H1 (cell line): ENCODE measurements at regions not wholly inside any gene's neighbourhood (a gene's known extent, or its start where the extent isn't known, plus 50 kb on each side); places are given as distances from the start of the nearest gene placed in this dataset.

ENCODE experiments used
- CTCF ChIA-PET: fragments of 300-600 bp; sonication (Branson Sonifier 250); formaldehyde crosslinking; loops from one replicate; lab custom pipeline; 2021; ENCODE audit not compliant: partially characterized antibody; lab: Charles Lee
- POLR2A ChIA-PET: fragments of 300-600 bp; sonication (Branson Sonifier 250); formaldehyde crosslinking; loops from one replicate; lab custom pipeline; 2021; ENCODE audit warnings: inconsistent platforms; ENCODE audit not compliant: partially characterized antibody; lab: Charles Lee
- DNase-seq, 2 experiments: peaks; one replicate each; pipeline versions ENCODE4 v3.0.0 to v3.0.0-alpha.2; 2010 to 2022; ENCODE audit warnings: low spot score in 2 of 2, low read depth in 1 of 2, mixed read lengths in 1 of 2
- FAIRE-seq: peaks from 2 replicates; lab custom pipeline; 2011; peaks lifted over from hg19 to GRCh38; lab: Jason Lieb, UNC
- H2AFZ ChIP-seq: 2 replicates; pipeline ENCODE4 v1.8.1; 2012; ENCODE audit warnings: low read length, inconsistent platforms
- H2AK5ac ChIP-seq: 2 replicates; pipeline ENCODE4 v1.6.1; 2013; ENCODE audit warnings: low read depth, low read length
- H2BK120ac ChIP-seq: replicated peaks from 2 replicates; pipeline ENCODE3; 2013; ENCODE audit warnings: low read depth, low read length, inconsistent platforms
- H2BK12ac ChIP-seq: 2 replicates; pipeline ENCODE4 v1.6.1; 2013; ENCODE audit warnings: low read depth, low read length
- H2BK15ac ChIP-seq: 2 replicates; pipeline ENCODE4 v1.6.1; 2013; ENCODE audit warnings: low read length
- H2BK20ac ChIP-seq: 2 replicates; pipeline ENCODE4 v1.6.1; 2013; ENCODE audit warnings: low read length
- H2BK5ac ChIP-seq: 2 replicates; pipeline ENCODE4 v1.6.1; 2013; ENCODE audit warnings: low read depth, low read length
- H3K14ac ChIP-seq: 2 replicates; pipeline ENCODE4 v1.6.1; 2013; ENCODE audit warnings: inconsistent platforms; ENCODE audit not compliant: insufficient read length
- H3K18ac ChIP-seq: 2 replicates; pipeline ENCODE4 v1.6.1; 2013; ENCODE audit warnings: low read length; ENCODE audit errors: extremely low read depth
- H3K23ac ChIP-seq: 2 replicates; pipeline ENCODE4 v1.6.1; 2013; ENCODE audit warnings: inconsistent platforms; ENCODE audit not compliant: insufficient read length
- H3K23me2 ChIP-seq: 2 replicates; pipeline ENCODE4 v1.6.1; 2013; ENCODE audit warnings: low read depth, low read length
- H3K27ac ChIP-seq: 2 replicates; pipeline ENCODE4 v1.6.1; 2011; ENCODE audit warnings: low read depth, low read length, inconsistent platforms
- H3K27me3 ChIP-seq, 4 experiments: replicated peaks in 1 of 4; 1 replicate in 1 of 4; 2 replicates in 3 of 4; pipeline versions ENCODE4 v1.6.1 to v1.8.1; 2011 to 2013; ENCODE audit warnings: low read length in 3 of 4, mild to moderate bottlenecking in 3 of 4, inconsistent platforms in 2 of 4, mixed read lengths in 2 of 4, moderate library complexity in 1 of 4; ENCODE audit not compliant: control insufficient read depth in 3 of 4, insufficient read depth in 3 of 4; ENCODE audit errors: extremely low read depth in 1 of 4
- H3K36me3 ChIP-seq, 4 experiments: 2 replicates each; pipeline versions ENCODE4 v1.6.1 to v1.8.1; 2011 to 2013; ENCODE audit warnings: mild to moderate bottlenecking in 4 of 4, low read length in 3 of 4, moderate library complexity in 2 of 4, control low read depth in 1 of 4, inconsistent platforms in 1 of 4; ENCODE audit not compliant: insufficient read depth in 4 of 4, control insufficient read depth in 2 of 4
- H3K4ac ChIP-seq: replicated peaks from 2 replicates; pipeline ENCODE3; 2013; ENCODE audit warnings: low read length, low read depth, mixed read lengths, inconsistent platforms; ENCODE audit not compliant: insufficient read length
- H3K4me1 ChIP-seq, 4 experiments: replicated peaks in 1 of 4; 1 replicate in 1 of 4; 2 replicates in 3 of 4; pipeline versions ENCODE4 v1.6.1 to v1.8.1; 2011 to 2013; ENCODE audit warnings: low read length in 3 of 4, inconsistent platforms in 2 of 4, mixed read lengths in 1 of 4; ENCODE audit not compliant: insufficient read depth in 4 of 4, control insufficient read depth in 3 of 4
- H3K4me2 ChIP-seq, 2 experiments: 2 replicates each; pipeline versions ENCODE4 v1.6.1 to v1.8.1; 2011 to 2013; ENCODE audit warnings: low read depth in 2 of 2, low read length in 2 of 2, control low read depth in 1 of 2, inconsistent platforms in 1 of 2, mild to moderate bottlenecking in 1 of 2; ENCODE audit not compliant: insufficient read depth in 1 of 2
- H3K4me3 ChIP-seq, 4 experiments: fragments of 200-600, 300-600 bp in 1 of 4; sonication (generic), shearing (Covaris generic), sonication (Bioruptor Twin) in 1 of 4; 2 replicates each; pipeline versions ENCODE4 v1.5.1 to v1.8.1; 2011 to 2016; ENCODE audit warnings: low read length in 4 of 4, low read depth in 3 of 4, control low read depth in 2 of 4, inconsistent platforms in 2 of 4, mild to moderate bottlenecking in 2 of 4, mixed read lengths in 1 of 4, moderate library complexity in 1 of 4; ENCODE audit not compliant: insufficient read depth in 2 of 4; ENCODE audit errors: extremely low read depth in 1 of 4
- H3K56ac ChIP-seq: replicated peaks from 2 replicates; pipeline ENCODE3; 2013; ENCODE audit warnings: low read depth, mild to moderate bottlenecking, mixed read lengths, low read length, inconsistent platforms; ENCODE audit not compliant: insufficient read length
- H3K79me1 ChIP-seq: 2 replicates; pipeline ENCODE4 v1.6.1; 2013; ENCODE audit warnings: low read depth, low read length, control low read depth
- H3K79me2 ChIP-seq, 2 experiments: 2 replicates each; pipeline versions ENCODE4 v1.6.1 to v1.8.1; 2012 to 2013; ENCODE audit warnings: low read length in 2 of 2, mild to moderate bottlenecking in 2 of 2, inconsistent platforms in 1 of 2; ENCODE audit not compliant: insufficient read depth in 2 of 2, control insufficient read depth in 1 of 2
- H3K9ac ChIP-seq, 4 experiments: replicated peaks in 1 of 4; 1 replicate in 1 of 4; 2 replicates in 3 of 4; pipeline versions ENCODE4 v1.6.1 to v1.8.1; 2011 to 2013; ENCODE audit warnings: low read depth in 3 of 4, low read length in 3 of 4, control low read depth in 2 of 4, mild to moderate bottlenecking in 2 of 4, moderate library complexity in 2 of 4, inconsistent platforms in 1 of 4; ENCODE audit errors: extremely low read depth in 1 of 4
- H3K9me3 ChIP-seq, 2 experiments: 2 replicates each; pipeline versions ENCODE4 v1.6.1 to v1.8.1; 2012 to 2013; ENCODE audit warnings: mild to moderate bottlenecking in 2 of 2, moderate library complexity in 2 of 2, control low read depth in 1 of 2, inconsistent platforms in 1 of 2, low read depth in 1 of 2, low read length in 1 of 2, mixed read lengths in 1 of 2; ENCODE audit not compliant: insufficient read depth in 2 of 2
- H4K20me1 ChIP-seq, 2 experiments: replicated peaks in 1 of 2; 2 replicates each; pipeline versions ENCODE3 to v1.8.1; 2011 to 2013; ENCODE audit warnings: inconsistent platforms in 2 of 2, low read length in 2 of 2, mild to moderate bottlenecking in 1 of 2; ENCODE audit not compliant: insufficient read depth in 2 of 2, control insufficient read depth in 1 of 2
- H4K5ac ChIP-seq: 2 replicates; pipeline ENCODE4 v1.6.1; 2013; ENCODE audit warnings: low read length, low read depth, mixed read lengths, inconsistent platforms; ENCODE audit not compliant: insufficient read length
- H4K8ac ChIP-seq: 2 replicates; pipeline ENCODE4 v1.8.0; 2013; ENCODE audit warnings: mild to moderate bottlenecking, moderate library complexity, low read length, inconsistent platforms; ENCODE audit not compliant: insufficient read depth; ENCODE audit errors: extremely low read depth
- H4K91ac ChIP-seq: replicated peaks from 2 replicates; pipeline ENCODE3; 2013; ENCODE audit warnings: low read length, mixed read lengths, inconsistent platforms; ENCODE audit not compliant: insufficient read length
- CEBPB ChIP-seq: IDR thresholded peaks from 2 replicates; pipeline ENCODE4 v1.6.1; 2012; ENCODE audit warnings: low read depth, low read length
- RFX5 ChIP-seq: IDR thresholded peaks from 2 replicates; pipeline ENCODE4 v1.6.1; 2011; ENCODE audit warnings: low read depth, low read length, improper control_type of control experiment, borderline replicate concordance
- RXRA ChIP-seq: IDR thresholded peaks from 2 replicates; pipeline ENCODE4 v1.6.1; 2011; ENCODE audit warnings: low read depth, mild to moderate bottlenecking, low read length, moderate library complexity; ENCODE audit not compliant: insufficient read depth
- WGBS, 2 experiments: shearing (Covaris generic) in 1 of 2; methylation state at CpG; one replicate each; pipeline versions ENCODE4 v1.1.6 to v1.1.7; 2013 to 2015; ENCODE audit warnings: low lambda C conversion rate in 2 of 2, mixed read lengths in 2 of 2, inconsistent platforms in 1 of 2, low coverage in 1 of 2, missing lambda C conversion rate in 1 of 2; ENCODE audit not compliant: insufficient replicate concordance in 2 of 2, insufficient coverage in 1 of 2, insufficient read length in 1 of 2; ENCODE audit errors: extremely low coverage in 1 of 2, missing lambda C conversion rate in 1 of 2; 5-methylcytosine and 5-hydroxymethylcytosine counted together

- WGBS, 2 experiments: 60% methylated on average over 3 of the region's 3 CpGs; no CpG with 5 or more reads in 1 of the 2 experiments
- H4K5ac ChIP-seq: no peak overlapping the region
- no peak overlapping the region for H3K18ac ChIP-seq
- no peaks in the 10 kb centered on the region for H3K4me1 ChIP-seq
- H2BK5ac ChIP-seq: no peak overlapping the region
- H3K23me2 ChIP-seq: no peaks in the 10 kb centered on the region
- H4K91ac ChIP-seq: no peak overlapping the region
- no peak overlapping the region for H3K14ac ChIP-seq
- no peaks in the 10 kb centered on the region for H3K36me3 ChIP-seq
- CTCF ChIA-PET: no interaction called here
- H3K4me2 ChIP-seq: no peak overlapping the region
- no peaks in the 10 kb centered on the region for H3K27me3 ChIP-seq
- no peak for FAIRE-seq
- no peak overlapping the region for H2BK20ac ChIP-seq
- H2AFZ ChIP-seq: no peak overlapping the region
- H3K79me1 ChIP-seq: no peaks in the 10 kb centered on the region
- TF ChIP-seq RXRA: no peak
- peak; percentile 47; the same call in 1 of the 2 replicates for TF ChIP-seq CEBPB
- TF ChIP-seq RFX5: no peak
- POLR2A ChIA-PET: no interaction called here
- no peak overlapping the region for H2BK15ac ChIP-seq
- no peak overlapping the region for H2BK120ac ChIP-seq
- no peak overlapping the region for H3K56ac ChIP-seq
- H2BK12ac ChIP-seq: no peak overlapping the region
- H3K4ac ChIP-seq: no peak overlapping the region
- no peak overlapping the region for H2AK5ac ChIP-seq
- H3K23ac ChIP-seq: no peak overlapping the region
- H3K4me3 ChIP-seq: no peak overlapping the region
- H3K9ac ChIP-seq: no peak overlapping the region
- H4K20me1 ChIP-seq: no peaks in the 10 kb centered on the region
- no peaks in the 10 kb centered on the region for H3K9me3 ChIP-seq
- H3K27ac ChIP-seq: no peak overlapping the region
- H3K79me2 ChIP-seq: no peaks in the 10 kb centered on the region
- no peak for DNase-seq
- no peak overlapping the region for H4K8ac ChIP-seq
These were observed 130.2 kb upstream of the TP63 start for GRCh38 chr3:189500798-189501495.
